ENCODE measurements at regions not wholly inside any gene's neighbourhood (a gene's known extent, or its start where the extent isn't known, plus 50 kb on each side); places are given as distances from the start of the nearest gene placed in this dataset.
"Not testable (repeated sequence)": the region's sequence is repeated elsewhere in the genome, so short reads cannot be mapped to it uniquely, and the experiment has no call there.

GRCh38 chr5:99445805-99446204 is 517.0 kb upstream of the CHD1 start:
- DNase-seq (no peak), ATAC-seq (no peak)
- Mint-ChIP-seq H3K4me1 (no peaks in the 10 kb centered on the region), H3K9me3 (ENCODE audit: low read depth) (no peaks in the 10 kb centered on the region), H3K27ac (no peak overlapping the region), H3K27me3 (no peaks in the 10 kb centered on the region), H3K4me3 (no peak overlapping the region), H3K36me3 (ENCODE audit: low read depth) (no peaks in the 10 kb centered on the region)
- ChIA-PET POLR2A (no interaction called here), CTCF (no interaction called here)
- intact Hi-C loops (cut with DNase I, micrococcal nuclease) = no loop called here

GRCh38 chr5:99441235-99441634 is 512.4 kb upstream of the CHD1 start:
- CTCF ChIA-PET = interaction anchor here (0.6 kb wide), 1 partner anchor 331 kb away, joined by 3 read pairs; no protein-coding TSS in a partner anchor
- Mint-ChIP-seq H3K36me3 (ENCODE audit: low read depth) (no peaks in the 10 kb centered on the region), H3K9me3 (ENCODE audit: low read depth) (no peaks in the 10 kb centered on the region), H3K27ac (no peak overlapping the region), H3K27me3 (no peaks in the 10 kb centered on the region), H3K4me1 (no peaks in the 10 kb centered on the region), H3K4me3 (no peak overlapping the region)
- no peak for DNase-seq
- POLR2A ChIA-PET = no interaction called here
- intact Hi-C loops (cut with DNase I, micrococcal nuclease) = no loop called here
- no peak for ATAC-seq

GRCh38 chr5:99438619-99439018 is 509.8 kb upstream of the CHD1 start:
- no peaks in the 10 kb centered on the region for H3K27me3 Mint-ChIP-seq
- no peak overlapping the region for H3K4me3 Mint-ChIP-seq
- H3K9me3 Mint-ChIP-seq (ENCODE audit: low read depth) = no peaks in the 10 kb centered on the region
- no peaks in the 10 kb centered on the region for H3K4me1 Mint-ChIP-seq
- CTCF ChIA-PET = no interaction called here
- ATAC-seq = no peak
- DNase-seq = no peak
- H3K27ac Mint-ChIP-seq = no peak overlapping the region
- intact Hi-C loops (cut with DNase I, micrococcal nuclease) = no loop called here
- H3K36me3 Mint-ChIP-seq (ENCODE audit: low read depth) = no peaks in the 10 kb centered on the region
- POLR2A ChIA-PET = no interaction called here

GRCh38 chr5:99437986-99438385 is 509.2 kb upstream of the CHD1 start:
- no peaks in the 10 kb centered on the region for H3K27me3 Mint-ChIP-seq
- no peak for DNase-seq
- ChIA-PET POLR2A (no interaction called here), CTCF (no interaction called here)
- no peak overlapping the region for H3K4me3 Mint-ChIP-seq
- no peaks in the 10 kb centered on the region for H3K36me3 Mint-ChIP-seq (ENCODE audit: low read depth)
- no peaks in the 10 kb centered on the region for H3K9me3 Mint-ChIP-seq (ENCODE audit: low read depth)
- intact Hi-C loops (cut with DNase I, micrococcal nuclease) = no loop called here
- no peak overlapping the region for H3K27ac Mint-ChIP-seq
- no peak for ATAC-seq
- H3K4me1 Mint-ChIP-seq = no peaks in the 10 kb centered on the region

GRCh38 chr5:99423396-99423795 is 494.6 kb upstream of the CHD1 start:
- H3K36me3 Mint-ChIP-seq (ENCODE audit: low read depth); H3K27me3 Mint-ChIP-seq; H3K9me3 Mint-ChIP-seq (ENCODE audit: low read depth); DNase-seq; POLR2A ChIA-PET; ATAC-seq; intact Hi-C loops (cut with DNase I, micrococcal nuclease); CTCF ChIA-PET; H3K27ac Mint-ChIP-seq; H3K4me1 Mint-ChIP-seq; H3K4me3 Mint-ChIP-seq: not testable (repeated sequence)

- CTCF ChIA-PET; H3K9me3 Mint-ChIP-seq (ENCODE audit: low read depth); intact Hi-C loops (cut with DNase I, micrococcal nuclease); H3K4me1 Mint-ChIP-seq; DNase-seq; POLR2A ChIA-PET; H3K36me3 Mint-ChIP-seq (ENCODE audit: low read depth); H3K4me3 Mint-ChIP-seq; H3K27ac Mint-ChIP-seq; H3K27me3 Mint-ChIP-seq; ATAC-seq: not testable (repeated sequence)
Observed at GRCh38 chr5:99418640-99419039, 489.8 kb upstream of the CHD1 start.

- H3K36me3 Mint-ChIP-seq (ENCODE audit: low read depth); H3K4me3 Mint-ChIP-seq; H3K4me1 Mint-ChIP-seq; H3K27ac Mint-ChIP-seq; H3K9me3 Mint-ChIP-seq (ENCODE audit: low read depth); DNase-seq; ATAC-seq; intact Hi-C loops (cut with DNase I, micrococcal nuclease); POLR2A ChIA-PET; H3K27me3 Mint-ChIP-seq; CTCF ChIA-PET: not testable (repeated sequence)
Observed at GRCh38 chr5:99410386-99410785, 481.6 kb upstream of the CHD1 start.

GRCh38 chr5:99404764-99405302 is 476.0 kb upstream of the CHD1 start:
- H3K4me3 Mint-ChIP-seq; DNase-seq; CTCF ChIA-PET; H3K9me3 Mint-ChIP-seq (ENCODE audit: low read depth); intact Hi-C loops (cut with DNase I, micrococcal nuclease); H3K27ac Mint-ChIP-seq; H3K36me3 Mint-ChIP-seq (ENCODE audit: low read depth); H3K27me3 Mint-ChIP-seq; ATAC-seq; H3K4me1 Mint-ChIP-seq; POLR2A ChIA-PET: not testable (repeated sequence)

- H3K9me3 Mint-ChIP-seq (ENCODE audit: low read depth); H3K4me3 Mint-ChIP-seq; DNase-seq; H3K4me1 Mint-ChIP-seq; ATAC-seq; H3K27ac Mint-ChIP-seq; intact Hi-C loops (cut with DNase I, micrococcal nuclease); CTCF ChIA-PET; H3K27me3 Mint-ChIP-seq; POLR2A ChIA-PET; H3K36me3 Mint-ChIP-seq (ENCODE audit: low read depth): not testable (repeated sequence)
Observed at GRCh38 chr5:99400571-99400970, 471.8 kb upstream of the CHD1 start.

- no peak overlapping the region for H3K4me3 Mint-ChIP-seq
- ChIA-PET POLR2A (no interaction called here), CTCF (no interaction called here)
- H3K27ac Mint-ChIP-seq = no peak overlapping the region
- H3K4me1 Mint-ChIP-seq = no peaks in the 10 kb centered on the region
- peaks cover 2% of the 10 kb centered on the region for H3K36me3 Mint-ChIP-seq (ENCODE audit: low read depth)
- no peaks in the 10 kb centered on the region for H3K27me3 Mint-ChIP-seq
- peaks cover 3% of the 10 kb centered on the region for H3K9me3 Mint-ChIP-seq (ENCODE audit: low read depth)
- no peak for DNase-seq
- intact Hi-C loops (cut with DNase I, micrococcal nuclease) = no loop called here
- no peak for ATAC-seq
Observed at GRCh38 chr5:99398976-99399375, 470.2 kb upstream of the CHD1 start.

GRCh38 chr5:99386406-99387077 is 457.7 kb upstream of the CHD1 start:
- DNase-seq = no peak
- H3K27ac Mint-ChIP-seq = no peak overlapping the region
- H3K9me3 Mint-ChIP-seq (ENCODE audit: low read depth) = peaks cover 3% of the 10 kb centered on the region
- H3K4me1 Mint-ChIP-seq = no peaks in the 10 kb centered on the region
- ChIA-PET POLR2A (no interaction called here), CTCF (no interaction called here)
- ATAC-seq = no peak
- H3K27me3 Mint-ChIP-seq = no peaks in the 10 kb centered on the region
- H3K36me3 Mint-ChIP-seq (ENCODE audit: low read depth) = no peaks in the 10 kb centered on the region
- intact Hi-C loops (cut with DNase I, micrococcal nuclease) = no loop called here
- no peak overlapping the region for H3K4me3 Mint-ChIP-seq

- H3K27ac Mint-ChIP-seq = no peak overlapping the region
- H3K27me3 Mint-ChIP-seq = no peaks in the 10 kb centered on the region
- H3K36me3 Mint-ChIP-seq (ENCODE audit: low read depth) = no peaks in the 10 kb centered on the region
- intact Hi-C loops (cut with DNase I, micrococcal nuclease) = no loop called here
- ChIA-PET POLR2A (no interaction called here), CTCF (no interaction called here)
- ATAC-seq (no peak), DNase-seq (no peak)
- H3K9me3 Mint-ChIP-seq (ENCODE audit: low read depth) = peaks cover 3% of the 10 kb centered on the region
- H3K4me3 Mint-ChIP-seq = no peak overlapping the region
- H3K4me1 Mint-ChIP-seq = no peaks in the 10 kb centered on the region
Observed at GRCh38 chr5:99379187-99379586, 450.4 kb upstream of the CHD1 start.

GRCh38 chr5:99378443-99378842 is 449.6 kb upstream of the CHD1 start:
- H3K36me3 Mint-ChIP-seq (ENCODE audit: low read depth) = no peaks in the 10 kb centered on the region
- no peak overlapping the region for H3K27ac Mint-ChIP-seq
- no peak overlapping the region for H3K4me3 Mint-ChIP-seq
- ATAC-seq = no peak
- no peaks in the 10 kb centered on the region for H3K9me3 Mint-ChIP-seq (ENCODE audit: low read depth)
- ChIA-PET POLR2A (no interaction called here), CTCF (no interaction called here)
- intact Hi-C loops (cut with DNase I, micrococcal nuclease) = no loop called here
- H3K4me1 Mint-ChIP-seq = no peaks in the 10 kb centered on the region
- H3K27me3 Mint-ChIP-seq = no peaks in the 10 kb centered on the region
- DNase-seq = no peak
